ENCODE measurements at regions not wholly inside any gene's neighbourhood (a gene's known extent, or its start where the extent isn't known, plus 50 kb on each side); places are given as distances from the start of the nearest gene placed in this dataset.

DNA sequence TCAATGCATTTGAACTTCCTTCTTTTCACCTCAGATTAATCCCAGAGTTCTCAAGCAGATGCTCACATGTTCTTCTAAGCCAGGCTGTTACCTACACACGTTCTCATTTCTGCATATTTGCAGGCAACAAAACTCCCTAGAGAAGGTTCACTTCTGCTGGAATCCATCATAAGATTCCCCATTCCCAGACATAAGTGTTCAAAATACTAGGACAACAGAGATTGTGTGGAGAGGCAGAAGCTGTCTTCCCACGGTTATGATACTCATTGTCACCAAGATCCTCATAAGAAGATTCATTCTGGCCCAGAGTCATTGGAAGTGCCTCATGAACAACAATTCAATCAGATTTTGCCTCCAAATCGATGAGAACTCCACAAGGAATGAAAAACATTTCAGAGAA is 931.6 kb upstream of the MIR17HG start (continued):
- no peak for TF ChIP-seq EHF (CRISPR knock-in tag; IDR thresholded peaks at IDR 0.05)
- TF ChIP-seq KDM1A (IDR thresholded peaks at IDR 0.05; ENCODE audit: low read depth) = no peak
- no peak for TF ChIP-seq CHD4 (IDR thresholded peaks at IDR 0.05; ENCODE audit: borderline replicate concordance)
- no peak for TF ChIP-seq ESRRA (IDR thresholded peaks at IDR 0.05; ENCODE audit: borderline replicate concordance, low read length)
- no peak for TF ChIP-seq ZC3H11A (IDR thresholded peaks at IDR 0.05)
- TF ChIP-seq JUN (IDR thresholded peaks at IDR 0.05) = no peak
- TF ChIP-seq ZFP36 (IDR thresholded peaks at IDR 0.05; ENCODE audit: borderline replicate concordance, partially characterized antibody) = no peak

DNA sequence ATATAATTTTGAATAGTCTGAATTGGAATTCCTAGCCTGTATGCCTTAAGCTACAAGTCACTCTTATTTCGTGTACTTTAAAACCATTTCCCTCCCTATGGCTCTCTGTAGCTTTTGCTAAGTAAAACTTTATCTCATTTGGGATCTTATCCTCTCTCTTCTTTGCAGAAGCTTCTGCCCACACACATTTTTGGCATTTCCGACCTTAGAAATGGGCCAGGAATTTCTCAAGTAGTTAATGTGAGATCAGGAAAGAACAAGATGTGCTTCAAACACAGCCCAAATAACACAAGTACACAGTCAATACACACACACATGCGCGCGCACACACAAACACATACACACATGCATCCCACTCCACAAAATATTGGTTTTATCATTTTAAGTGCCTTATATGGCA is 931.0 kb upstream of the MIR17HG start:
- no peak for ATAC-seq
- ChIA-PET CTCF (no interaction called here), POLR2A (no interaction called here)
- DNase-seq (ENCODE audit: low read depth in 1 of 2, low spot score in 1 of 2) = no peak
- TF ChIP-seq JUNB (IDR thresholded peaks at IDR 0.05) = no peak
- TF ChIP-seq KDM5A (IDR thresholded peaks at IDR 0.05) = no peak
- no peak for TF ChIP-seq RARB (CRISPR knock-in tag; IDR thresholded peaks at IDR 0.05)
- TF ChIP-seq CHD4 (IDR thresholded peaks at IDR 0.05; ENCODE audit: borderline replicate concordance) = no peak
- TF ChIP-seq BHLHE40 (IDR thresholded peaks at IDR 0.05; ENCODE audit: low read depth, low read length) = no peak
- no peak for TF ChIP-seq MAFK (IDR thresholded peaks at IDR 0.05; ENCODE audit: partially characterized antibody)
- TF ChIP-seq, protein P1, sequence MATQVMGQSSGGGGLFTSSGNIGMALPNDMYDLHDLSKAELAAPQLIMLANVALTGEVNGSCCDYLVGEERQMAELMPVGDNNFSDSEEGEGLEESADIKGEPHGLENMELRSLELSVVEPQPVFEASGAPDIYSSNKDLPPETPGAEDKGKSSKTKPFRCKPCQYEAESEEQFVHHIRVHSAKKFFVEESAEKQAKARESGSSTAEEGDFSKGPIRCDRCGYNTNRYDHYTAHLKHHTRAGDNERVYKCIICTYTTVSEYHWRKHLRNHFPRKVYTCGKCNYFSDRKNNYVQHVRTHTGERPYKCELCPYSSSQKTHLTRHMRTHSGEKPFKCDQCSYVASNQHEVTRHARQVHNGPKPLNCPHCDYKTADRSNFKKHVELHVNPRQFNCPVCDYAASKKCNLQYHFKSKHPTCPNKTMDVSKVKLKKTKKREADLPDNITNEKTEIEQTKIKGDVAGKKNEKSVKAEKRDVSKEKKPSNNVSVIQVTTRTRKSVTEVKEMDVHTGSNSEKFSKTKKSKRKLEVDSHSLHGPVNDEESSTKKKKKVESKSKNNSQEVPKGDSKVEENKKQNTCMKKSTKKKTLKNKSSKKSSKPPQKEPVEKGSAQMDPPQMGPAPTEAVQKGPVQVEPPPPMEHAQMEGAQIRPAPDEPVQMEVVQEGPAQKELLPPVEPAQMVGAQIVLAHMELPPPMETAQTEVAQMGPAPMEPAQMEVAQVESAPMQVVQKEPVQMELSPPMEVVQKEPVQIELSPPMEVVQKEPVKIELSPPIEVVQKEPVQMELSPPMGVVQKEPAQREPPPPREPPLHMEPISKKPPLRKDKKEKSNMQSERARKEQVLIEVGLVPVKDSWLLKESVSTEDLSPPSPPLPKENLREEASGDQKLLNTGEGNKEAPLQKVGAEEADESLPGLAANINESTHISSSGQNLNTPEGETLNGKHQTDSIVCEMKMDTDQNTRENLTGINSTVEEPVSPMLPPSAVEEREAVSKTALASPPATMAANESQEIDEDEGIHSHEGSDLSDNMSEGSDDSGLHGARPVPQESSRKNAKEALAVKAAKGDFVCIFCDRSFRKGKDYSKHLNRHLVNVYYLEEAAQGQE (IDR thresholded peaks at IDR 0.05) = no peak
- no peak for TF ChIP-seq SREBF2 (IDR thresholded peaks at IDR 0.05)
- TF ChIP-seq, protein P2, sequence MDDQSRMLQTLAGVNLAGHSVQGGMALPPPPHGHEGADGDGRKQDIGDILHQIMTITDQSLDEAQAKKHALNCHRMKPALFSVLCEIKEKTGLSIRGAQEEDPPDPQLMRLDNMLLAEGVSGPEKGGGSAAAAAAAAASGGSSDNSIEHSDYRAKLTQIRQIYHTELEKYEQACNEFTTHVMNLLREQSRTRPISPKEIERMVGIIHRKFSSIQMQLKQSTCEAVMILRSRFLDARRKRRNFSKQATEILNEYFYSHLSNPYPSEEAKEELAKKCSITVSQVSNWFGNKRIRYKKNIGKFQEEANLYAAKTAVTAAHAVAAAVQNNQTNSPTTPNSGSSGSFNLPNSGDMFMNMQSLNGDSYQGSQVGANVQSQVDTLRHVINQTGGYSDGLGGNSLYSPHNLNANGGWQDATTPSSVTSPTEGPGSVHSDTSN (IDR thresholded peaks at IDR 0.05) = no peak
- no peak for TF ChIP-seq TFCP2L1 (CRISPR knock-in tag; IDR thresholded peaks at IDR 0.05)
- no peak overlapping the region for H3K4me2 ChIP-seq
- WGBS (ENCODE audit: missing lambda C conversion rate) = 79% methylated on average over 5 of the region's 5 CpGs
- no peaks in the 10 kb centered on the region for H3K9me3 ChIP-seq
- H3K4me3 ChIP-seq = no peak overlapping the region
- H3K4me1 ChIP-seq = peaks cover 13% of the 10 kb centered on the region; the same call in 2 of the 3 replicates
- H3K27ac ChIP-seq = no peak overlapping the region
- no peak for FAIRE-seq

DNA sequence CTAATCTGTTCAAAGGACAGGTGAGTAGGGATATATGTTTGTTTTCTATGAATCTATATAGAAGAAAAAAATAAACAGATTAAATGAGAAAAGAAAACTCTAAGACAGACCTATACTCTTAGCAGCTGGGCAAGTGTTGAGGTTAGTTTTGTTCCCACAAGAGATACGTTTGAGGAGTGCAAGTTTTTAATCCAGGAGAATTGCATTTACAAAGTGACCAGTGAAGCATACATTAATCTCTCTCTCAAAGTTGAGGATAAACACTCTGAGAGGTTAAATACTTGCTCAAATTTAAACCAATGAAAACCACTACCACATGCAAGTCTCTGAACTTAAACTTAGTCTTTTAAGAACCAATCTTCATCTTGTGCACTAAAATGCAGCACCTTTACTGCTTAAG is 930.5 kb upstream of the MIR17HG start:
- POLR2A ChIA-PET = no interaction called here
- H3K4me1 ChIP-seq = peaks cover 13% of the 10 kb centered on the region; the same call in 2 of the 3 replicates
- WGBS (ENCODE audit: missing lambda C conversion rate) = 84% methylated on average over 1 of the region's 1 CpG
- no peak for FAIRE-seq
- no peak overlapping the region for H3K27ac ChIP-seq
- no peak overlapping the region for H3K4me3 ChIP-seq
- TF ChIP-seq ZNF302 (CRISPR knock-in tag; IDR thresholded peaks at IDR 0.05) (no peak), FOSB (CRISPR knock-in tag; IDR thresholded peaks at IDR 0.05) (no peak), KDM1A (IDR thresholded peaks at IDR 0.05; ENCODE audit: low read depth) (no peak), CHD4 (IDR thresholded peaks at IDR 0.05; ENCODE audit: borderline replicate concordance) (no peak), NR3C1 (IDR thresholded peaks at IDR 0.05) (no peak), FOSL2 (IDR thresholded peaks at IDR 0.05) (no peak), FOSL2 (CRISPR knock-in tag; IDR thresholded peaks at IDR 0.05) (no peak), MAZ (IDR thresholded peaks at IDR 0.05; ENCODE audit: borderline replicate concordance, low read depth, low read length) (no peak), KDM5A (IDR thresholded peaks at IDR 0.05) (no peak), CHD2 (IDR thresholded peaks at IDR 0.05; ENCODE audit: low read length, partially characterized antibody) (no peak), RNF2 (IDR thresholded peaks at IDR 0.05; ENCODE audit: borderline replicate concordance, low read depth) (no peak), ZSCAN20 (CRISPR knock-in tag; IDR thresholded peaks at IDR 0.05) (no peak), FOXS1 (CRISPR knock-in tag; IDR thresholded peaks at IDR 0.05) (no peak), BHLHE40 (IDR thresholded peaks at IDR 0.05; ENCODE audit: low read depth, low read length) (no peak), EHMT2 (IDR thresholded peaks at IDR 0.05; ENCODE audit: low read depth) (no peak)
- TF ChIP-seq, protein P3, sequence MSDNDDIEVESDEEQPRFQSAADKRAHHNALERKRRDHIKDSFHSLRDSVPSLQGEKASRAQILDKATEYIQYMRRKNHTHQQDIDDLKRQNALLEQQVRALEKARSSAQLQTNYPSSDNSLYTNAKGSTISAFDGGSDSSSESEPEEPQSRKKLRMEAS (IDR thresholded peaks at IDR 0.05) = no peak
- TF ChIP-seq, protein P4, sequence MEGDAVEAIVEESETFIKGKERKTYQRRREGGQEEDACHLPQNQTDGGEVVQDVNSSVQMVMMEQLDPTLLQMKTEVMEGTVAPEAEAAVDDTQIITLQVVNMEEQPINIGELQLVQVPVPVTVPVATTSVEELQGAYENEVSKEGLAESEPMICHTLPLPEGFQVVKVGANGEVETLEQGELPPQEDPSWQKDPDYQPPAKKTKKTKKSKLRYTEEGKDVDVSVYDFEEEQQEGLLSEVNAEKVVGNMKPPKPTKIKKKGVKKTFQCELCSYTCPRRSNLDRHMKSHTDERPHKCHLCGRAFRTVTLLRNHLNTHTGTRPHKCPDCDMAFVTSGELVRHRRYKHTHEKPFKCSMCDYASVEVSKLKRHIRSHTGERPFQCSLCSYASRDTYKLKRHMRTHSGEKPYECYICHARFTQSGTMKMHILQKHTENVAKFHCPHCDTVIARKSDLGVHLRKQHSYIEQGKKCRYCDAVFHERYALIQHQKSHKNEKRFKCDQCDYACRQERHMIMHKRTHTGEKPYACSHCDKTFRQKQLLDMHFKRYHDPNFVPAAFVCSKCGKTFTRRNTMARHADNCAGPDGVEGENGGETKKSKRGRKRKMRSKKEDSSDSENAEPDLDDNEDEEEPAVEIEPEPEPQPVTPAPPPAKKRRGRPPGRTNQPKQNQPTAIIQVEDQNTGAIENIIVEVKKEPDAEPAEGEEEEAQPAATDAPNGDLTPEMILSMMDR (IDR thresholded peaks at IDR 0.05) = no peak
- CTCF ChIA-PET = no interaction called here
- ATAC-seq = no peak
- no peaks in the 10 kb centered on the region for H3K9me3 ChIP-seq
- no peak for DNase-seq (ENCODE audit: low read depth in 1 of 2, low spot score in 1 of 2)
- no peak overlapping the region for H3K4me2 ChIP-seq
